H9 (cell line): ENCODE measurements at regions not wholly inside any gene's neighbourhood (a gene's known extent, or its start where the extent isn't known, plus 50 kb on each side); places are given as distances from the start of the nearest gene placed in this dataset.
"Not testable (repeated sequence)": the region's sequence is repeated elsewhere in the genome, so short reads cannot be mapped to it uniquely, and the experiment has no call there.

ENCODE experiments used
- DNase-seq: peaks from one replicate; pipeline ENCODE4 v3.0.0-alpha.2; 2017
- H2AFZ ChIP-seq: one replicate; pipeline ENCODE4 v1.6.1; 2013; ENCODE audit warnings: mild to moderate bottlenecking, low read length, control low read depth, moderate library complexity
- H2AK5ac ChIP-seq: 2 replicates; pipeline ENCODE4 v1.6.1; 2013; ENCODE audit warnings: low read length, control low read depth, mixed read lengths; ENCODE audit not compliant: insufficient read length
- H2BK120ac ChIP-seq: one replicate; pipeline ENCODE4 v1.6.1; 2013; ENCODE audit warnings: low read depth, mild to moderate bottlenecking, low read length, control low read depth, inconsistent platforms; ENCODE audit not compliant: poor library complexity, severe bottlenecking
- H2BK12ac ChIP-seq: 2 replicates; pipeline ENCODE4 v1.6.1; 2013; ENCODE audit warnings: low read length, control low read depth, mixed read lengths, low read depth; ENCODE audit not compliant: insufficient read length
- H2BK15ac ChIP-seq: 2 replicates; pipeline ENCODE4 v1.6.1; 2013; ENCODE audit warnings: low read depth, low read length, control low read depth
- H2BK20ac ChIP-seq: one replicate; pipeline ENCODE4 v1.6.1; 2013; ENCODE audit warnings: low read depth, mild to moderate bottlenecking, low read length, control low read depth, inconsistent platforms; ENCODE audit not compliant: poor library complexity, severe bottlenecking
- H2BK5ac ChIP-seq: 2 replicates; pipeline ENCODE4 v1.6.1; 2013; ENCODE audit warnings: low read length, control low read depth, mixed read lengths; ENCODE audit not compliant: insufficient read length
- H3K14ac ChIP-seq: 2 replicates; pipeline ENCODE4 v1.6.1; 2013; ENCODE audit warnings: low read length, control low read depth; ENCODE audit not compliant: insufficient read depth
- H3K18ac ChIP-seq: 2 replicates; pipeline ENCODE4 v1.6.1; 2013; ENCODE audit warnings: low read depth, mild to moderate bottlenecking, mixed read lengths, low read length, control low read depth; ENCODE audit not compliant: insufficient read length
- H3K23ac ChIP-seq: 2 replicates; pipeline ENCODE4 v1.6.1; 2013; ENCODE audit warnings: low read length, control low read depth, mixed read lengths, low read depth; ENCODE audit not compliant: insufficient read length
- H3K23me2 ChIP-seq: 2 replicates; pipeline ENCODE4 v1.6.1; 2013; ENCODE audit warnings: low read depth, mild to moderate bottlenecking, mixed read lengths, low read length, control low read depth; ENCODE audit not compliant: insufficient read length, poor library complexity, severe bottlenecking
- H3K27ac ChIP-seq: 2 replicates; pipeline ENCODE4 v1.5.1; 2013; ENCODE audit warnings: low read length, control low read depth, mixed read lengths, low read depth; ENCODE audit not compliant: insufficient read length
- H3K27me3 ChIP-seq: 2 replicates; pipeline ENCODE4 v1.6.1; 2013; ENCODE audit warnings: low read length, control low read depth, inconsistent platforms; ENCODE audit not compliant: insufficient read depth
- H3K4ac ChIP-seq: 2 replicates; pipeline ENCODE4 v1.6.1; 2013; ENCODE audit warnings: low read depth, mild to moderate bottlenecking, control low read depth, inconsistent platforms, low read length, moderate library complexity
- H3K4me1 ChIP-seq: 2 replicates; pipeline ENCODE4 v1.6.1; 2013; ENCODE audit warnings: low read length, control low read depth, inconsistent platforms; ENCODE audit not compliant: insufficient read depth
- H3K4me2 ChIP-seq: 2 replicates; pipeline ENCODE4 v1.6.1; 2013; ENCODE audit warnings: low read length, control low read depth, mixed read lengths; ENCODE audit not compliant: insufficient read length, insufficient read depth
- H3K56ac ChIP-seq: 2 replicates; pipeline ENCODE4 v1.6.1; 2013; ENCODE audit warnings: low read depth, mild to moderate bottlenecking, mixed read lengths, low read length, control low read depth; ENCODE audit not compliant: insufficient read length
- H3K79me1 ChIP-seq: 2 replicates; pipeline ENCODE4 v1.6.1; 2013; ENCODE audit warnings: low read depth, mild to moderate bottlenecking, moderate library complexity, low read length, control low read depth, inconsistent platforms; ENCODE audit not compliant: insufficient read depth, poor library complexity, severe bottlenecking
- H3K79me2 ChIP-seq: 2 replicates; pipeline ENCODE4 v1.6.1; 2013; ENCODE audit warnings: low read length, control low read depth, inconsistent platforms; ENCODE audit not compliant: insufficient read depth
- H3K9ac ChIP-seq: 2 replicates; pipeline ENCODE4 v1.6.1; 2013; ENCODE audit warnings: low read length, control low read depth, mixed read lengths; ENCODE audit not compliant: insufficient read length; ENCODE audit errors: extremely low read depth
- H3K9me3 ChIP-seq: one replicate; pipeline ENCODE4 v1.6.1; 2013; ENCODE audit warnings: low read depth, low read length, inconsistent platforms; ENCODE audit not compliant: control insufficient read depth
- H3T11ph ChIP-seq: one replicate; pipeline ENCODE4 v1.6.1; 2013; ENCODE audit warnings: mild to moderate bottlenecking, low read length, control low read depth, inconsistent platforms
- H4K20me1 ChIP-seq: one replicate; pipeline ENCODE4 v1.6.1; 2013; ENCODE audit not compliant: control insufficient read depth, insufficient read length, insufficient read depth
- H4K5ac ChIP-seq: 2 replicates; pipeline ENCODE4 v1.6.1; 2013; ENCODE audit warnings: low read depth, mild to moderate bottlenecking, mixed read lengths, low read length, control low read depth; ENCODE audit not compliant: insufficient read length
- H4K8ac ChIP-seq: replicated peaks from 2 replicates; pipeline ENCODE4 v1.6.1; 2013; ENCODE audit warnings: low read length, control low read depth, mixed read lengths, low read depth; ENCODE audit not compliant: insufficient read length
- H4K91ac ChIP-seq: 2 replicates; pipeline ENCODE4 v1.6.1; 2013; ENCODE audit warnings: low read depth, mild to moderate bottlenecking, moderate library complexity, mixed read lengths, low read length, control low read depth; ENCODE audit not compliant: insufficient read length
- H3K27ac Mint-ChIP-seq, 3 experiments: 2 replicates in 2 of 3; 3 replicates in 1 of 3; pipeline ENCODE4 v1.8.0; 2020 to 2021; ENCODE audit warnings: mixed read lengths in 3 of 3, mild to moderate bottlenecking in 1 of 3, moderate library complexity in 1 of 3
- H3K27me3 Mint-ChIP-seq: 2 replicates; pipeline ENCODE4 v1.8.0; 2021; ENCODE audit warnings: low read depth, mild to moderate bottlenecking, moderate library complexity, mixed read lengths
- H3K36me3 Mint-ChIP-seq, 3 experiments: 2 replicates in 2 of 3; 3 replicates in 1 of 3; pipeline ENCODE4 v1.8.0; 2020 to 2021; ENCODE audit warnings: low read depth in 3 of 3, mixed read lengths in 3 of 3; ENCODE audit not compliant: insufficient read depth in 1 of 3
- H3K4me1 Mint-ChIP-seq, 2 experiments: 2 replicates each; pipeline ENCODE4 v1.8.0; 2020; ENCODE audit warnings: mixed read lengths in 2 of 2
- H3K4me3 Mint-ChIP-seq, 2 experiments: 2 replicates in 1 of 2; 3 replicates in 1 of 2; pipeline ENCODE4 v1.8.0; 2020 to 2021; ENCODE audit warnings: mild to moderate bottlenecking in 2 of 2, mixed read lengths in 2 of 2, moderate library complexity in 1 of 2
- H3K9me3 Mint-ChIP-seq, 2 experiments: 2 replicates in 1 of 2; 3 replicates in 1 of 2; pipeline ENCODE4 v1.8.0; 2020; ENCODE audit warnings: mild to moderate bottlenecking in 2 of 2, mixed read lengths in 2 of 2, moderate library complexity in 1 of 2
- WGBS: extraction: QIAGEN DNeasy Blood & Tissue Kit; methylation state at CpG from one replicate; pipeline ENCODE4 v1.1.7; 2013; ENCODE audit warnings: missing lambda C conversion rate, low lambda C conversion rate, mixed read lengths; ENCODE audit not compliant: insufficient read length; ENCODE audit errors: extremely low coverage; 5-methylcytosine and 5-hydroxymethylcytosine counted together
- TF ChIP-seq, protein P1 (sequence below): fragments of 200-600 bp; sonication (generic); conservative IDR thresholded peaks from 3 replicates; pipeline ENCODE4 v1.8.0; 2021; ENCODE audit warnings: antibody characterized with exemption, mild to moderate bottlenecking

DNA sequence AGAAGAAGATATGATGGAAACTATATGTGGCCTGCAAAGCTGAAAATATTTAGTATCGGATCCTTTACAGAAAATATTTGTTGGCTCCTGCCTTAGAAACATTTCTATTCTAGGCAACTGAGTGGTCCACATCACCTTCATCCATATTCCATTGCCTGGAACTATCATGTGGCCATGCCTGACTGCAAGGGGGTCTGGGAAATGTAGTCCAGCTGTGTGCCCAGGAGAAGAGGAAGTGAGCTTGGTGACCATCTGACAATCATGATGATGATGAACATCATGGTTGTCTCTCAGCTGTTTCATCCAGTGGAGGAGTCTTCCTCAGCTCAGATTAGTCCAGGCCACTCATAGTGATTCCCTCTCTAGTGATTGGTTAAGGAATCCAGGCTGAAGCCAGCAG, 61.8 kb upstream of the IFNLR1 start:
- no peak overlapping the region for H3K27ac Mint-ChIP-seq
- Histone ChIP-seq H3K4ac (no peak overlapping the region), H2BK20ac (no peak overlapping the region), H3K79me2 (no peaks in the 10 kb centered on the region), H3K9ac (no peak overlapping the region), H3K18ac (no peak overlapping the region), H3K9me3 (no peaks in the 10 kb centered on the region), H3K23ac (no peak overlapping the region), H2AFZ (no peak overlapping the region), H2BK12ac (no peak overlapping the region), H3K27ac (no peak overlapping the region), H2BK5ac (no peak overlapping the region), H2BK120ac (no peak overlapping the region), H3K56ac (no peak overlapping the region), H4K91ac (no peak overlapping the region), H4K5ac (no peak overlapping the region), H4K20me1 (no peaks in the 10 kb centered on the region), H3K27me3 (no peaks in the 10 kb centered on the region), H3K23me2 (no peaks in the 10 kb centered on the region), H3K79me1 (no peaks in the 10 kb centered on the region), H4K8ac (no peak overlapping the region), H2AK5ac (no peak overlapping the region), H3K4me2 (no peak overlapping the region), H3T11ph (no peak overlapping the region), H3K4me1 (no peaks in the 10 kb centered on the region), H2BK15ac (no peak overlapping the region), H3K14ac (no peak overlapping the region)
- TF ChIP-seq, protein P1, sequence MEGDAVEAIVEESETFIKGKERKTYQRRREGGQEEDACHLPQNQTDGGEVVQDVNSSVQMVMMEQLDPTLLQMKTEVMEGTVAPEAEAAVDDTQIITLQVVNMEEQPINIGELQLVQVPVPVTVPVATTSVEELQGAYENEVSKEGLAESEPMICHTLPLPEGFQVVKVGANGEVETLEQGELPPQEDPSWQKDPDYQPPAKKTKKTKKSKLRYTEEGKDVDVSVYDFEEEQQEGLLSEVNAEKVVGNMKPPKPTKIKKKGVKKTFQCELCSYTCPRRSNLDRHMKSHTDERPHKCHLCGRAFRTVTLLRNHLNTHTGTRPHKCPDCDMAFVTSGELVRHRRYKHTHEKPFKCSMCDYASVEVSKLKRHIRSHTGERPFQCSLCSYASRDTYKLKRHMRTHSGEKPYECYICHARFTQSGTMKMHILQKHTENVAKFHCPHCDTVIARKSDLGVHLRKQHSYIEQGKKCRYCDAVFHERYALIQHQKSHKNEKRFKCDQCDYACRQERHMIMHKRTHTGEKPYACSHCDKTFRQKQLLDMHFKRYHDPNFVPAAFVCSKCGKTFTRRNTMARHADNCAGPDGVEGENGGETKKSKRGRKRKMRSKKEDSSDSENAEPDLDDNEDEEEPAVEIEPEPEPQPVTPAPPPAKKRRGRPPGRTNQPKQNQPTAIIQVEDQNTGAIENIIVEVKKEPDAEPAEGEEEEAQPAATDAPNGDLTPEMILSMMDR: no peak
- no peaks in the 10 kb centered on the region; the same call in 1 of the 2 replicates for H3K27me3 Mint-ChIP-seq
- WGBS: no CpG with 5 or more reads among the region's 1 CpG
- no peaks in the 10 kb centered on the region for H3K9me3 Mint-ChIP-seq
- no peaks in the 10 kb centered on the region for H3K36me3 Mint-ChIP-seq
- H3K4me1 Mint-ChIP-seq: peaks cover 0 to 3% of the 10 kb centered on the region in 2 experiments; a peak in 1 of 4 replicates
- DNase-seq: no peak
- no peak overlapping the region for H3K4me3 Mint-ChIP-seq

DNA sequence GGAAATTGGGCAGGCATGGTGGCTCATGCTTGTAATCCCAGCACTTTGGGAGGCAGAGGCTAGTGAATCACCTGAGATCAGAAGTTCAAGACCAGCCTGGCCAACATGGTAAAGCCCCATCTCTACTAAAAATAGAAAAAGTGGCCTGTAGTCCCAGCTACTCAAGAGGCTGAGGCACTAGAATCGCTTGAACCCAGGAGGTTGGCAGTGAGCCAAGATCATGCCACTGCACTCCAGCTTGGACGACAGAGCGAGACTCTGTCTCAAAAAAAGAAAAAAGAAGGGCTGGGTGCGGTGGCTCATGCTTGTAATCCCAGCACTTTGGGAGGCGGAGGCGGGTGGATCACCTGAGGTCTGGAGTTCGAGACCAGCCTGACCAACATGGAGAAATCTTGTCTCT, 60.2 kb upstream of the IFNLR1 start:
- not testable (repeated sequence) for H3K23me2 ChIP-seq, H4K91ac ChIP-seq, H3K27me3 ChIP-seq, H3K4me2 ChIP-seq, H3K9ac ChIP-seq, H3K56ac ChIP-seq, H3K27me3 Mint-ChIP-seq, H3K14ac ChIP-seq, H3K4ac ChIP-seq, H4K5ac ChIP-seq, H2BK20ac ChIP-seq, H4K8ac ChIP-seq, H2BK120ac ChIP-seq, H3K4me1 Mint-ChIP-seq, H3K36me3 Mint-ChIP-seq, H2BK12ac ChIP-seq, DNase-seq, H2BK5ac ChIP-seq, H2AK5ac ChIP-seq, H3K79me2 ChIP-seq, H3K27ac ChIP-seq, H3K18ac ChIP-seq, H3K79me1 ChIP-seq, H3K9me3 ChIP-seq, H4K20me1 ChIP-seq, H2BK15ac ChIP-seq, H3K27ac Mint-ChIP-seq, H3K4me3 Mint-ChIP-seq, H3T11ph ChIP-seq, H3K4me1 ChIP-seq, H2AFZ ChIP-seq, H3K23ac ChIP-seq, H3K9me3 Mint-ChIP-seq
- no CpG with 5 or more reads among the region's 7 CpGs for WGBS
